ENCODE measurements at regions not wholly inside any gene's neighbourhood (a gene's known extent, or its start where the extent isn't known, plus 50 kb on each side); places are given as distances from the start of the nearest gene placed in this dataset.

DNA sequence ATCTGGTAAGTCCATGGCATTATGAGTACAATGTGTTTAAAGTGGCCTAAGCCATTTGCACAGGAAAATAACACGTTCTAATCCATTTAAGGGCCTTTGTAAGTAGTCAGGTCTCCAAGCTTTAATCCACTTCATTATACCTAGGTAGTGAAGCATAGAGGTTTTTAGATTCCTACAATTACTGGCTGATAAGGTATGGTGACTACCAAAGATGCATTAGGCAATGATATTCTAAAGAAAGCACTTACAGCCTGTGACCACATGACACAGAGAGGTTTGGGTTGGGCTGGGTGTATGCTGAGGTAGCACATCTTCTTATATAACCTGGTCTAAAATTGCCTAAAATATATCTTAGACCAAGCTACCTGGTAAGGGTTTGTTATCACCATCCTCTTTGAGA, 504.4 kb downstream of the TFAP2B start:
- Histone ChIP-seq H3K4me3 (no peak overlapping the region), H3K36me3 (ENCODE audit: insufficient read depth) (no peaks in the 10 kb centered on the region), H3F3A (replicated peaks; ENCODE audit: low read depth) (no peaks in the 10 kb centered on the region), H3K4me1 (ENCODE audit: insufficient read depth) (peaks cover 13% of the 10 kb centered on the region), H3K79me2 (replicated peaks; ENCODE audit: insufficient read depth) (no peaks in the 10 kb centered on the region), H3K4me2 (no peak overlapping the region), H3K27me3 (ENCODE audit: insufficient read depth) (no peaks in the 10 kb centered on the region), H3K27ac (ENCODE audit: low read depth) (no peak overlapping the region), H3K9me2 (ENCODE audit: insufficient read depth) (peaks cover 3% of the 10 kb centered on the region; the same call in 1 of the 2 replicates), H2AFZ (0 out of 2 replicates have a peak overlapping the region, but pooled peaks have one; percentile 18), H4K20me1 (replicated peaks; ENCODE audit: insufficient read depth) (no peaks in the 10 kb centered on the region)
- H3K9me3 Mint-ChIP-seq: peaks cover 18% of the 10 kb centered on the region
- TF ChIP-seq ETS1 (IDR thresholded peaks at IDR 0.05) (no peak), CREB1 (CRISPR knock-in tag; IDR thresholded peaks at IDR 0.05; ENCODE audit: low read depth) (no peak), EZH2phosphoT487 (IDR thresholded peaks at IDR 0.05; ENCODE audit: unreplicated experiment) (no peak), ZNF331 (CRISPR knock-in tag; IDR thresholded peaks at IDR 0.05; ENCODE audit: low read depth) (no peak), JUNB (IDR thresholded peaks at IDR 0.05; ENCODE audit: unreplicated experiment) (no peak), NANOG (IDR thresholded peaks at IDR 0.05; ENCODE audit: borderline replicate concordance) (no peak), STAT1 (IDR thresholded peaks at IDR 0.05; ENCODE audit: unreplicated experiment) (no peak), ZNF114 (CRISPR knock-in tag; IDR thresholded peaks at IDR 0.05) (no peak), EZH2 (IDR thresholded peaks at IDR 0.05; ENCODE audit: low read depth, unreplicated experiment) (no peak), REST (IDR thresholded peaks at IDR 0.05; ENCODE audit: unreplicated experiment) (no peak), POLR2AphosphoS5 (IDR thresholded peaks at IDR 0.05; ENCODE audit: low read depth) (no peak)
- TF ChIP-seq, protein P1, sequence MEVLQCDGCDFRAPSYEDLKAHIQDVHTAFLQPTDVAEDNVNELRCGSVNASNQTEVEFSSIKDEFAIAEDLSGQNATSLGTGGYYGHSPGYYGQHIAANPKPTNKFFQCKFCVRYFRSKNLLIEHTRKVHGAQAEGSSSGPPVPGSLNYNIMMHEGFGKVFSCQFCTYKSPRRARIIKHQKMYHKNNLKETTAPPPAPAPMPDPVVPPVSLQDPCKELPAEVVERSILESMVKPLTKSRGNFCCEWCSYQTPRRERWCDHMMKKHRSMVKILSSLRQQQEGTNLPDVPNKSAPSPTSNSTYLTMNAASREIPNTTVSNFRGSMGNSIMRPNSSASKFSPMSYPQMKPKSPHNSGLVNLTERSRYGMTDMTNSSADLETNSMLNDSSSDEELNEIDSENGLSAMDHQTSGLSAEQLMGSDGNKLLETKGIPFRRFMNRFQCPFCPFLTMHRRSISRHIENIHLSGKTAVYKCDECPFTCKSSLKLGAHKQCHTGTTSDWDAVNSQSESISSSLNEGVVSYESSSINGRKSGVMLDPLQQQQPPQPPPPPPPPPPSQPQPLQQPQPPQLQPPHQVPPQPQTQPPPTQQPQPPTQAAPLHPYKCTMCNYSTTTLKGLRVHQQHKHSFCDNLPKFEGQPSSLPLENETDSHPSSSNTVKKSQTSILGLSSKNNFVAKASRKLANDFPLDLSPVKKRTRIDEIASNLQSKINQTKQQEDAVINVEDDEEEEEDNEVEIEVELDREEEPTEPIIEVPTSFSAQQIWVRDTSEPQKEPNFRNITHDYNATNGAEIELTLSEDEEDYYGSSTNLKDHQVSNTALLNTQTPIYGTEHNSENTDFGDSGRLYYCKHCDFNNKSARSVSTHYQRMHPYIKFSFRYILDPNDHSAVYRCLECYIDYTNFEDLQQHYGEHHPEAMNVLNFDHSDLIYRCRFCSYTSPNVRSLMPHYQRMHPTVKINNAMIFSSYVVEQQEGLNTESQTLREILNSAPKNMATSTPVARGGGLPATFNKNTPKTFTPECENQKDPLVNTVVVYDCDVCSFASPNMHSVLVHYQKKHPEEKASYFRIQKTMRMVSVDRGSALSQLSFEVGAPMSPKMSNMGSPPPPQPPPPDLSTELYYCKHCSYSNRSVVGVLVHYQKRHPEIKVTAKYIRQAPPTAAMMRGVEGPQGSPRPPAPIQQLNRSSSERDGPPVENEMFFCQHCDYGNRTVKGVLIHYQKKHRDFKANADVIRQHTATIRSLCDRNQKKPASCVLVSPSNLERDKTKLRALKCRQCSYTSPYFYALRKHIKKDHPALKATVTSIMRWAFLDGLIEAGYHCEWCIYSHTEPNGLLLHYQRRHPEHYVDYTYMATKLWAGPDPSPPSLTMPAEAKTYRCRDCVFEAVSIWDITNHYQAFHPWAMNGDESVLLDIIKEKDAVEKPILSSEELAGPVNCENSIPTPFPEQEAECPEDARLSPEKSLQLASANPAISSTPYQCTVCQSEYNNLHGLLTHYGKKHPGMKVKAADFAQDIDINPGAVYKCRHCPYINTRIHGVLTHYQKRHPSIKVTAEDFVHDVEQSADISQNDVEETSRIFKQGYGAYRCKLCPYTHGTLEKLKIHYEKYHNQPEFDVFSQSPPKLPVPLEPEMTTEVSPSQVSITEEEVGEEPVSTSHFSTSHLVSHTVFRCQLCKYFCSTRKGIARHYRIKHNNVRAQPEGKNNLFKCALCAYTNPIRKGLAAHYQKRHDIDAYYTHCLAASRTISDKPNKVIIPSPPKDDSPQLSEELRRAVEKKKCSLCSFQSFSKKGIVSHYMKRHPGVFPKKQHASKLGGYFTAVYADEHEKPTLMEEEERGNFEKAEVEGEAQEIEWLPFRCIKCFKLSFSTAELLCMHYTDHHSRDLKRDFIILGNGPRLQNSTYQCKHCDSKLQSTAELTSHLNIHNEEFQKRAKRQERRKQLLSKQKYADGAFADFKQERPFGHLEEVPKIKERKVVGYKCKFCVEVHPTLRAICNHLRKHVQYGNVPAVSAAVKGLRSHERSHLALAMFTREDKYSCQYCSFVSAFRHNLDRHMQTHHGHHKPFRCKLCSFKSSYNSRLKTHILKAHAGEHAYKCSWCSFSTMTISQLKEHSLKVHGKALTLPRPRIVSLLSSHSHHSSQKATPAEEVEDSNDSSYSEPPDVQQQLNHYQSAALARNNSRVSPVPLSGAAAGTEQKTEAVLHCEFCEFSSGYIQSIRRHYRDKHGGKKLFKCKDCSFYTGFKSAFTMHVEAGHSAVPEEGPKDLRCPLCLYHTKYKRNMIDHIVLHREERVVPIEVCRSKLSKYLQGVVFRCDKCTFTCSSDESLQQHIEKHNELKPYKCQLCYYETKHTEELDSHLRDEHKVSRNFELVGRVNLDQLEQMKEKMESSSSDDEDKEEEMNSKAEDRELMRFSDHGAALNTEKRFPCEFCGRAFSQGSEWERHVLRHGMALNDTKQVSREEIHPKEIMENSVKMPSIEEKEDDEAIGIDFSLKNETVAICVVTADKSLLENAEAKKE (CRISPR knock-in tag; IDR thresholded peaks at IDR 0.05): no peak
- TF ChIP-seq, protein P2, sequence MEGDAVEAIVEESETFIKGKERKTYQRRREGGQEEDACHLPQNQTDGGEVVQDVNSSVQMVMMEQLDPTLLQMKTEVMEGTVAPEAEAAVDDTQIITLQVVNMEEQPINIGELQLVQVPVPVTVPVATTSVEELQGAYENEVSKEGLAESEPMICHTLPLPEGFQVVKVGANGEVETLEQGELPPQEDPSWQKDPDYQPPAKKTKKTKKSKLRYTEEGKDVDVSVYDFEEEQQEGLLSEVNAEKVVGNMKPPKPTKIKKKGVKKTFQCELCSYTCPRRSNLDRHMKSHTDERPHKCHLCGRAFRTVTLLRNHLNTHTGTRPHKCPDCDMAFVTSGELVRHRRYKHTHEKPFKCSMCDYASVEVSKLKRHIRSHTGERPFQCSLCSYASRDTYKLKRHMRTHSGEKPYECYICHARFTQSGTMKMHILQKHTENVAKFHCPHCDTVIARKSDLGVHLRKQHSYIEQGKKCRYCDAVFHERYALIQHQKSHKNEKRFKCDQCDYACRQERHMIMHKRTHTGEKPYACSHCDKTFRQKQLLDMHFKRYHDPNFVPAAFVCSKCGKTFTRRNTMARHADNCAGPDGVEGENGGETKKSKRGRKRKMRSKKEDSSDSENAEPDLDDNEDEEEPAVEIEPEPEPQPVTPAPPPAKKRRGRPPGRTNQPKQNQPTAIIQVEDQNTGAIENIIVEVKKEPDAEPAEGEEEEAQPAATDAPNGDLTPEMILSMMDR (conservative IDR thresholded peaks at IDR 0.05; ENCODE audit: low read depth in 2 of 2): no peak
- peaks cover 17% of the 10 kb centered on the region for H3K36me3 Mint-ChIP-seq (ENCODE audit: low read depth)
- H3K27me3 Mint-ChIP-seq (ENCODE audit: insufficient read depth, low read depth, poor library complexity): no peaks in the 10 kb centered on the region
- no peak for ATAC-seq
- H3K4me1 Mint-ChIP-seq: peaks cover 14% of the 10 kb centered on the region; the same call in 2 of the 3 replicates
- DNase-seq (ENCODE audit: low spot score): no peak
- H3K4me3 Mint-ChIP-seq: no peak overlapping the region
- no peak overlapping the region for H3K27ac Mint-ChIP-seq
